Superior temporal gyrus (tissue), 1 donor: ENCODE measurements at regions not wholly inside any gene's neighbourhood (a gene's known extent, or its start where the extent isn't known, plus 50 kb on each side); places are given as distances from the start of the nearest gene placed in this dataset.

Experiments
- DNase-seq: peaks from one replicate; pipeline ENCODE4 v3.0.0-alpha.2; 2016; ENCODE audit errors: extremely low spot score

- DNase-seq, result no peak
Observed at GRCh38 chr13:61030445-61030844, 385.2 kb downstream of the PCDH20 start.

- DNase-seq, result no peak
Observed at GRCh38 chr13:61029064-61029463, 386.6 kb downstream of the PCDH20 start.

GRCh38 chr13:61024046-61024445 lies 391.6 kb downstream of the PCDH20 start:
- peak; percentile 82 for DNase-seq

GRCh38 chr13:61021838-61022237 lies 393.8 kb downstream of the PCDH20 start:
- no peak for DNase-seq

GRCh38 chr13:61013796-61014195 lies 401.9 kb downstream of the PCDH20 start:
- no peak for DNase-seq

- DNase-seq, result no peak
Observed at GRCh38 chr13:61010358-61010757, 405.3 kb downstream of the PCDH20 start.

GRCh38 chr13:61002686-61003085 lies 413.0 kb downstream of the PCDH20 start:
- DNase-seq, result no peak

- DNase-seq, result no peak
Observed at GRCh38 chr13:60990032-60990733, 425.5 kb downstream of the PCDH20 start.

GRCh38 chr13:60986301-60986700 lies 429.3 kb downstream of the PCDH20 start:
- DNase-seq, result no peak

- DNase-seq, result no peak
Observed at GRCh38 chr13:60981407-60981806, 434.2 kb downstream of the PCDH20 start.

GRCh38 chr13:60976367-60976766 lies 439.3 kb downstream of the PCDH20 start:
- DNase-seq, result no peak

- DNase-seq, result no peak
Observed at GRCh38 chr13:60974296-60974695, 441.4 kb downstream of the PCDH20 start.

GRCh38 chr13:60973529-60973928 lies 442.1 kb downstream of the PCDH20 start:
- no peak for DNase-seq

GRCh38 chr13:60970736-60971135 lies 444.9 kb downstream of the PCDH20 start:
- DNase-seq, result no peak

GRCh38 chr13:60969656-60970055 lies 446.0 kb downstream of the PCDH20 start:
- no peak for DNase-seq

GRCh38 chr13:60959427-60959826 lies 456.2 kb downstream of the PCDH20 start:
- DNase-seq, result no peak

GRCh38 chr13:60957816-60958215 lies 457.8 kb downstream of the PCDH20 start:
- no peak for DNase-seq

GRCh38 chr13:60945396-60945795 lies 470.3 kb downstream of the PCDH20 start:
- no peak for DNase-seq

- no peak for DNase-seq
Observed at GRCh38 chr13:60944863-60945262, 470.8 kb downstream of the PCDH20 start.

- DNase-seq, result no peak
Observed at GRCh38 chr13:60944016-60944415, 471.6 kb downstream of the PCDH20 start.

- no peak for DNase-seq
Observed at GRCh38 chr13:60936281-60936680, 479.4 kb downstream of the PCDH20 start.

- no peak for DNase-seq
Observed at GRCh38 chr13:60933638-60934037, 482.0 kb downstream of the PCDH20 start.

GRCh38 chr13:60931858-60932546 lies 483.6 kb downstream of the PCDH20 start:
- no peak for DNase-seq
